Fibroblast of skin of abdomen (primary cell): ENCODE measurements at regions not wholly inside any gene's neighbourhood (a gene's known extent, or its start where the extent isn't known, plus 50 kb on each side); places are given as distances from the start of the nearest gene placed in this dataset.
A peak's percentile ranks its signal among the peaks of the same experiment; 100 is the strongest.

ENCODE experiments used
- DNase-seq: peaks from one replicate; pipeline ENCODE4 v3.0.0-alpha.2; 2013

DNA sequence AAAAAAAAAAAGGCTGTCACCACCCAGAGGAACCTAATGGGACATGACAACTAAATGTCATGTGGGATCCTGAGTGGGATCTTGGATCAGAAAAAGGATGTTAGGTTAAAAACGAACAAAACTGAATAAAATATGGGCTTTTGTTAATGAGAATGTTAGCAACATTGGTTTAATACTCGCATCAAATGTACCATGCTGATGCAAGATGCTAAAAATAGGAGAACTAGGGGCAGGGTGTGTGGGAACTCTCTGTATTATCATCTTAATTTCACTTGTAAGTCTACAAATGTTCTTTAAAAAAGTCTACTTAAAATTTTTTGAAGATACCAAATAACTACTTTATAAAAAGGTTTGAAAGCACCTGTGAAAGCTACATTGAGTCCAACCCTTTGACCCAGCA is 88.8 kb upstream of the PRR5 start:
- no peak for DNase-seq

DNA sequence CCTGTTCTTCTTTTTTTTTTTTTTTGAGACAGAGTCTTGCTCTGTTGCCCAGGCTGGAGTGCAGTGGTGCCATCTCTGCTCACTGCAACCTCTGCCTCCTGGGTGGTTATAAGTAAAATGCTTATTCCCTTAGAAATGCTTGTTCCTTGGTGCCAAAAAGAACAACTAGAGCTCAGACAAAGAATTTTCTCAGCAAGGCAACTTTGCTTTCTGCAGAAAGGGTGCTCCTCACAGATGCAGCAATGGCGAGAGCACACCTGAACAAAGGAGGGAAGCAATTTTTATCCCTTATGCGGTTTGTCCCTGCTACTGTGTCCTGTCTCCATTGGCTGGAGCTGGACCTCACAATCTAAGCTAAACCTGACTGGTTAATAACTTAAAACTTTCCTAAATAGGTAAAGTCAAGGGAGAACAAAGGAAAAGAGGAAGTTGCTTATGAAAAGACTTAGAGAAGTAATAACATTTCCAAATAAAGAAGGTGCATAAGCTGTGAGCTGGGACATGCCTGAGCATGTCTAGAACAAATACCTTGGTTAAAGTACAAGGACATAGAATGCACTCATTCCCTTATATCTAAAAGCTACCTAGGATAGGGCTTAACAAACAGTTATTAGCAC is 90.0 kb upstream of the PRR5 start:
- no peak for DNase-seq

DNA sequence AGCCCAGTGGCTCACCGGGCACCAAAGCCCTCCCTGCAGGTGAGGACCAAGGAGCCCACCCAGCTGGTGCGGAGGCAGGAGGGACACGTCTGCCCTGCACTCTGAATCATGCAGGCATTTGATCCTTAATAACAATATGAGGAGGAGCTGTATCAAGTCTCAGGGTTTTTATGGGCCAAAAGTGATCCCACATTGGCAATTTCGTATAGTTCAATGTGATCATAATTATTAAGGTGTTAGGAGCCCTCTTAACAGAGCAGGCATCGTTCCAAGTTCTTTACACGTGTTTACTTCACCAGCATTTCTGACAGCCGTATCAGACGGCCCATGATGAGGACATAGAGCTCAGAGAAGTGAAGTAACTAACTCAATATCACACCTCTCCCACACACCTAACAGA is 91.9 kb upstream of the PRR5 start:
- DNase-seq: no peak

DNA sequence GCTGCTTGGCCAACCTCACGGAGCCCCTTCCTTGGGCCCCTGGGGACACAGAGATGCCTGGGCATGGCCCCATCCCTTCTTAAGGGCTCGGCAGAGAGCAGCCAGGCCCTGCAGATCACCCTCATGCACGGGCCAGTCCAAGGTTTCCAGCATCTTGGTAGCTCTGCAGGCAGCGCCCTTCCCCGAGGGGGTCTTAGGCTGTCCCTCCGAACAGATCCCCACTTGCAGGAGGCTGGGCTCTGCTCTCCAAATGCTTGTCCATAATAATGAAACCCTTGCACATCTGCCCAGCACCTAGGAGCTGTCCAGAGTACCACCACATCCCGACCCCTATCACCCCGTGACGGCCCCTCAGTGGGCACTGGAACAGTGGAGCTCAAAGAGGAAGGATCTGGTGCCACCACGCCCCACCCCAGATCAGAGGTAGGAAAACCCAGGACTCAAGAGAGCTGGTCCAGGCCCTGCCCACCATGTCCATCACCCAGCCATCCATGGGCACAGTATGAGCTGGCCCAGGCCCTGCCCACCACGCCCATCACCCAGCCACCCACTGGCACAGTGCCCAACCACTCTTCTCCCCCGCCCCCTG is 92.5 kb upstream of the PRR5 start:
- DNase-seq: no peak

GRCh38 chr22:44608597-44609399 is 93.2 kb upstream of the PRR5 start:
- no peak for DNase-seq

DNA sequence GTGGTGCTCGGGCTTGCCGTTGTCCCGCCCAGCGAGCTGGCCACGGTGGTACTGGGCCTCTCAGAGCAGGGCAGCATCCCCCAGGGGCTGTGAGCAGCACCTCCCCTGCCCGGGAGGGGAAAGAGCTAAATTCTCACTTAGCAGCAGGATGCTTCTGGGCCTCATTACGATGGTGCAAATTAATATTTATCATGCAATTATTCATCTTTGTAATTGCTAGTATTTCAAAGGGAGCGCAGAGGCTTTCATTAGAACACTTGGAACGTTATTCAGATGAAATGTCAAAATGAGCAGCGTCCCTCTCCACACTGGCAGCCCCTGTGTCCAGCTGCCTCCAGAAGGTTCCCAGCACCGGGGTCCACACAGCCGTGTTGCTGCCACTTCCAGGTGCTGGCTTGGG is 95.9 kb upstream of the PRR5 start:
- DNase-seq: no peak

DNA sequence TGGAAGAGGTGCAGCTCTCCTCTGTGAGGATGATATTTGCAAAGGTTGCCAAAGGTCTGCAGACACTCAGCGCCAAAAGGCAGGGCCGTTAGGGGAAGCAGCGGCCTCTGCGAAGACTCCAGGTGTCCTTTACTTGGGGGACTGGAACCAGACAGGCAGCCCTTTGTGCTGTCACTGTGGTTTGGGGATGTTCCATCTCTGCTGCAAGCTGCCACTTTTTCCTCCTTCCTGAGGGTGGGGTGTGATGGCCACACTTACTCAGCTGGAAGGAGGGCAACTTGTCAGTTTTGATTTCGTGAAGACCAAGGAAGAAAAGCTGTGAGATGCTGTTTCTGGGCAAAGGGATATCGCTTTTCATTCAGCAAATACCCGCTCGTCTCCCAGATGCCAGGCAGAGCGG is 96.5 kb upstream of the PRR5 start:
- DNase-seq: no peak

- DNase-seq: no peak
Measured at GRCh38 chr22:44604991-44605390, 97.0 kb upstream of the PRR5 start.

DNA sequence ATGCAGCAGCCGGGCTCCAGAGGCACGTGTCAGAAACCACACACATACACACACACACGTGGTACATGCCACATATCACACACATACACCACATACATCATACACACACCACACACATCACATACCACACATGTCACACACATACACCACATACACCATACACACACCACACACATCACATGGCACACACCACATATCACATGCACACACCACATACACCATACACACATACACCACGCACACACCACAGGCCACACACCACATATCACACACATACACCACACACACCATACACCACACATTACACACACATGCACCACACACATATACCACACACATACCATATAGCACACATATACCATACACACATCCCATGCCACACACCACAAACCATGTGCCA is 97.5 kb upstream of the PRR5 start:
- no peak for DNase-seq

GRCh38 chr22:44603767-44604166 is 98.2 kb upstream of the PRR5 start:
- DNase-seq: no peak

GRCh38 chr22:44601725-44602124 is 100.3 kb upstream of the PRR5 start:
- no peak for DNase-seq

- DNase-seq: no peak
Measured at GRCh38 chr22:44601189-44601588, 100.8 kb upstream of the PRR5 start.

- no peak for DNase-seq
Measured at GRCh38 chr22:44600207-44600785, 101.7 kb upstream of the PRR5 start.

DNA sequence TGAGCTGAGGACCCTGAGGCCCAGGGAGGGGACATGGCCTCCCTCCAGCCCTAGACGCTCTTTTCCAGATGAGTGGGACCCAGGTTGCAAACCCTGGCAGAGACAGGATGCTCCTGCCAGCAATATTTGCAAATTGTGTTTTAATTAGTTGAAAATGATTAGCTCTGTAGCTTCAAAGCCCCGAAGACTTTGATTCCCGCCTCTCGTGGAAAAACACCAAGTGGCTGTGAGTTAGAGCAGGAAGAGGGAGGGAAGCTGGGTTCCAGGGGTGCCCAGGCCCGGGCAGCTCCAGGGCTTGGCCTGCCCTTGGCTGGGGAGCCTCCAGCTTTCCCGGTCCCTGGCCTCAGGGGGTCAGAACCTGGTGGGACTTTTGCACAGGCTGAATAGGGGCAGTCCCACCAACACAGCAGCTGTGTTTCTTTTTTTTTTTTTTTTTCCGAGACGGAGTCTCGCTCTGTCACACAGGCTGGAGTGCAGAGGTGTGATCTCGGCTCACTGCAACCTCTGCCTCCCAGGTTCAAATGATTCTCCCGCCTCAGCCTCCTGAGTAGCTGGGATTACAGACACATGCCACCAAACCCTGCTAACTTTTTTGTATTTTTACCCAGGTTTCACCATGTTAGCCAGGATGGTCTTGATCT is 101.6 kb upstream of the RTL6 start:
- DNase-seq: no peak

- no peak for DNase-seq
Measured at GRCh38 chr22:44599084-44599483, 101.1 kb upstream of the RTL6 start.

GRCh38 chr22:44597616-44598015 is 99.6 kb upstream of the RTL6 start:
- peak; percentile 24 for DNase-seq

GRCh38 chr22:44596396-44597125 is 98.5 kb upstream of the RTL6 start:
- no peak for DNase-seq

GRCh38 chr22:44595841-44596341 is 97.9 kb upstream of the RTL6 start:
- no peak for DNase-seq

GRCh38 chr22:44594951-44595350 is 96.9 kb upstream of the RTL6 start:
- DNase-seq: no peak

DNA sequence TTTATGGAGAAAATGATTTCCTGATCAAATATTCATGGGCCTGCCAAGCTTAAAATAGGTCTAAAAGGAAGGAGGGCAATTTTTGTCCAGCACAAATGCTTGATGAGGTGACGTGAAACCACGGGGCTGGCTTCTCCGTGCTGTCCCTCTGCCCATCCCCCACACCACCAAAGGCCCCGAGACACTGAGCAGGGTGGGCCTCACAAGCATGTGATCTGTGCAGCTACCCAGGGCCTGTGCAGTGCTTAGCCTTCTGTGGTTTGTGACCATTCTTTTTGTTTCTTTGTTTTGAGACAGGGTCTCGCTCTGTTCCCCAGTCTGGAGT is 94.8 kb upstream of the RTL6 start:
- no peak for DNase-seq

- DNase-seq: no peak
Measured at GRCh38 chr22:44592126-44592823, 94.2 kb upstream of the RTL6 start.
